K562 (cell line): ENCODE measurements at regions not wholly inside any gene's neighbourhood (a gene's known extent, or its start where the extent isn't known, plus 50 kb on each side); places are given as distances from the start of the nearest gene placed in this dataset.

Experiments used
- ATAC-seq: fragments of 200-7000 bp; cut with Tn5 transposase; 3 replicates; pipeline ENCODE4 v1.9.1; 2020; ENCODE audit warnings: moderate library complexity
- BruUV-seq: library from RNA; stranded (reverse); fragments of 400-500 nt; replicated peaks from 2 replicates; lab custom pipeline; 2021; lab: Mats Ljungman, UMichigan
- CTCF ChIA-PET: fragments of 300-600 bp; formaldehyde crosslinking; extraction: SDS; loops from one replicate; lab custom pipeline; 2021; ENCODE audit warnings: low intra/inter-chr PET ratio; lab: Yijun Ruan, JAX
- POLR2A ChIA-PET: fragments of 300-600, 350-650 bp; sonication (Branson Sonifier 250); formaldehyde crosslinking; extraction: SDS; loops from one replicate; lab custom pipeline; 2021; ENCODE audit warnings: antibody characterized with exemption, inconsistent platforms; lab: Yijun Ruan, JAX
- DNase-seq, 4 experiments: peaks; one replicate each; pipeline versions ENCODE4 v3.0.0 to v3.0.0-alpha.2; 2011 to 2018; ENCODE audit warnings: low spot score in 3 of 4, mixed read lengths in 3 of 4; ENCODE audit errors: extremely low read depth in 1 of 4
- FAIRE-seq: peaks from 2 replicates; lab custom pipeline; 2011; peaks lifted over from hg19 to GRCh38; lab: Jason Lieb, UNC
- H2AFZ ChIP-seq: 2 replicates; pipeline ENCODE4 v1.6.0; 2011; ENCODE audit warnings: low read depth, low read length, control low read depth, inconsistent platforms
- H3K27ac ChIP-seq: fragments of 200-600 bp; 3 replicates; pipeline ENCODE4 v1.8.0; 2011; ENCODE audit warnings: low read depth, mild to moderate bottlenecking, control low read depth, inconsistent platforms, low read length, moderate library complexity, mixed read lengths; ENCODE audit errors: extremely low read depth
- H3K27me3 ChIP-seq, 2 experiments: fragments of 300-600 bp in 1 of 2; 2 replicates in 1 of 2; 3 replicates in 1 of 2; pipeline versions ENCODE4 v1.6.0 to v1.8.0; 2011; ENCODE audit warnings: inconsistent platforms in 2 of 2, low read length in 2 of 2, mild to moderate bottlenecking in 1 of 2, mixed read lengths in 1 of 2, moderate library complexity in 1 of 2; ENCODE audit not compliant: control insufficient read depth in 2 of 2, insufficient read depth in 2 of 2
- H3K36me3 ChIP-seq: fragments of 300-600 bp; 3 replicates; pipeline ENCODE4 v1.8.0; 2011; ENCODE audit warnings: mild to moderate bottlenecking, low read length, inconsistent platforms; ENCODE audit not compliant: control insufficient read depth, insufficient read depth
- H3K4me1 ChIP-seq, 2 experiments: fragments of 200-600 bp in 1 of 2; replicated peaks in 1 of 2; 2 replicates in 1 of 2; 3 replicates in 1 of 2; pipeline versions ENCODE4 v1.5.1 to v1.8.0; 2011; ENCODE audit warnings: inconsistent platforms in 2 of 2, low read length in 2 of 2, mild to moderate bottlenecking in 1 of 2, mixed read lengths in 1 of 2, moderate library complexity in 1 of 2; ENCODE audit not compliant: control insufficient read depth in 2 of 2, insufficient read depth in 2 of 2
- H3K4me2 ChIP-seq: 2 replicates; pipeline ENCODE4 v1.6.1; 2011; ENCODE audit warnings: low read length, control low read depth, inconsistent platforms, mixed read lengths; ENCODE audit not compliant: insufficient read depth
- H3K4me3 ChIP-seq: fragments of 200-600 bp; sonication (generic), shearing (Covaris generic); 2 replicates; pipeline ENCODE4 v1.5.1; 2016; ENCODE audit warnings: control low read depth, inconsistent platforms
- H3K79me2 ChIP-seq: fragments of 200-600 bp; 3 replicates; pipeline ENCODE4 v1.8.0; 2011; ENCODE audit warnings: low read length, inconsistent platforms; ENCODE audit not compliant: control insufficient read depth, insufficient read depth
- H3K9ac ChIP-seq, 2 experiments: 2 replicates each; pipeline versions ENCODE4 v1.6.0 to v1.6.1; 2011; ENCODE audit warnings: low read depth in 2 of 2, low read length in 2 of 2, control low read depth in 1 of 2, inconsistent platforms in 1 of 2, mild to moderate bottlenecking in 1 of 2, mixed read lengths in 1 of 2; ENCODE audit not compliant: insufficient read depth in 1 of 2
- H3K9me1 ChIP-seq: one replicate; pipeline ENCODE4 v1.6.0; 2011; ENCODE audit warnings: inconsistent platforms, mild to moderate bottlenecking, low read length, moderate library complexity; ENCODE audit not compliant: control insufficient read depth, insufficient read depth
- H3K9me3 ChIP-seq: replicated peaks from 2 replicates; pipeline ENCODE4 v1.5.1; 2011; ENCODE audit warnings: low read depth, low read length, inconsistent platforms; ENCODE audit not compliant: control insufficient read depth, insufficient read depth
- H4K20me1 ChIP-seq: replicated peaks from 2 replicates; pipeline ENCODE4 v1.6.1; 2011; ENCODE audit warnings: low read length, inconsistent platforms, mixed read lengths; ENCODE audit not compliant: control insufficient read depth, insufficient read depth
- CBFA2T2 ChIP-seq: fragments of 450-650 bp; conservative IDR thresholded peaks from 2 replicates; pipeline ENCODE4 v1.6.1; 2017; ENCODE audit warnings: mild to moderate bottlenecking
- DACH1 ChIP-seq: fragments of 450-650 bp; IDR thresholded peaks from 2 replicates; pipeline ENCODE4 v1.6.1; 2018; ENCODE audit not compliant: partially characterized antibody
- EHMT2 ChIP-seq: fragments of 450-650 bp; IDR thresholded peaks from 2 replicates; pipeline ENCODE4 v1.6.1; 2018; ENCODE audit warnings: antibody characterized with exemption
- MAFG ChIP-seq: fragments of 450-650 bp; conservative IDR thresholded peaks from 2 replicates; pipeline ENCODE4 v1.6.1; 2016; ENCODE audit warnings: missing genetic modification characterization, missing compliant biosample characterization
- POLR3G ChIP-seq: IDR thresholded peaks from 2 replicates; pipeline ENCODE4 v1.6.1; 2011; ENCODE audit not compliant: insufficient read length, insufficient replicate concordance; ENCODE audit errors: extremely low read depth
- STAG1 ChIP-seq: sonication (generic); formaldehyde crosslinking; IDR thresholded peaks from 2 replicates; pipeline ENCODE4 v1.5.0; 2020; ENCODE audit warnings: missing genetic modification reagents, borderline replicate concordance
- ZNF586 ChIP-seq: fragments of 450-650 bp; formaldehyde crosslinking; conservative IDR thresholded peaks from 2 replicates; pipeline ENCODE4 v1.4.0; 2020; ENCODE audit warnings: mild to moderate bottlenecking, moderate library complexity
- ZNF77 ChIP-seq: fragments of 250-450 bp; sonication (Bioruptor Pico); IDR thresholded peaks from 2 replicates; pipeline ENCODE4 v1.5.0; 2020
- whole genome bisulfite sequencing: fragments of 100-300 bp; shearing (Covaris generic); methylation state at CpG from one replicate; pipeline ENCODE4 v1.1.6; 2016; ENCODE audit warnings: low coverage, mixed read lengths; ENCODE audit not compliant: insufficient coverage; ENCODE audit errors: missing lambda C conversion rate; 5-methylcytosine and 5-hydroxymethylcytosine counted together
- in situ Hi-C: fragments of 300-500 bp; cut with MboI; formaldehyde crosslinking; loops from 4 replicates; pipeline ENCODE4 v1.15.0; 2018; ENCODE audit warnings: inconsistent platforms, mixed read lengths
- intact Hi-C: fragments of 100-400 bp; cut with micrococcal nuclease; formaldehyde crosslinking; loops from 2 replicates; pipeline ENCODE4 v1.14.2; 2022
- TF ChIP-seq, protein P1 (sequence below), 2 experiments: fragments of 200-800 bp in 1 of 2; sonication (Bioruptor generic) in 1 of 2; sonication (generic) in 1 of 2; formaldehyde crosslinking in 1 of 2; IDR thresholded peaks in 1 of 2; conservative IDR thresholded peaks in 1 of 2; 2 replicates each; pipeline versions ENCODE4 v1.5.0 to v1.6.1; 2016 to 2020; ENCODE audit warnings: missing compliant biosample characterization in 1 of 2, missing genetic modification characterization in 1 of 2, missing genetic modification reagents in 1 of 2
- TF ChIP-seq, protein P2 (sequence below): sonication (generic); formaldehyde crosslinking; IDR thresholded peaks from 2 replicates; pipeline ENCODE4 v1.4.0; 2020; ENCODE audit warnings: mild to moderate bottlenecking, missing genetic modification reagents
- TF ChIP-seq, protein P3 (sequence below): sonication (generic); formaldehyde crosslinking; IDR thresholded peaks from 2 replicates; pipeline ENCODE4 v1.5.0; 2020; ENCODE audit warnings: missing genetic modification reagents
- TF ChIP-seq, protein P4 (sequence below): fragments of 450-650 bp; formaldehyde crosslinking; IDR thresholded peaks from 2 replicates; pipeline ENCODE4 v1.4.0; 2020; ENCODE audit warnings: mild to moderate bottlenecking

DNA sequence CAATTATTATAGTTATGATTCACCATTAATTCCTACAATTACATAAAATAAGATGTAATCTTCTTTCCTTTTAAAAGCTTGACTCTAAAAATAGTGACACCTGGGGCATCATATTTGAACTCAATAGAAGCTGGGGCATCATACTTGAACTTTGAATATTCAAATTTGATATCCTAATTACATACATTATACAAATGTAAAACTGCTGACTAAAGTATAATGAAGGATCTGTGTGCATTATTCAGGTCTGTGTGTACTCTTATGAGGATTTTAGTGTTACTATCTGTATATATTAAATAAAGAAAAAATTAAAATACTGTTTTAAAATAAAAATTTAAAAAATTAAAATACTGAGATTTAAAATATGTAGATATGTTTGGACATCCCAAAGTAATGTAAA is 696.9 kb upstream of the FBXO33 start (continued):
- TF ChIP-seq, protein P1, sequence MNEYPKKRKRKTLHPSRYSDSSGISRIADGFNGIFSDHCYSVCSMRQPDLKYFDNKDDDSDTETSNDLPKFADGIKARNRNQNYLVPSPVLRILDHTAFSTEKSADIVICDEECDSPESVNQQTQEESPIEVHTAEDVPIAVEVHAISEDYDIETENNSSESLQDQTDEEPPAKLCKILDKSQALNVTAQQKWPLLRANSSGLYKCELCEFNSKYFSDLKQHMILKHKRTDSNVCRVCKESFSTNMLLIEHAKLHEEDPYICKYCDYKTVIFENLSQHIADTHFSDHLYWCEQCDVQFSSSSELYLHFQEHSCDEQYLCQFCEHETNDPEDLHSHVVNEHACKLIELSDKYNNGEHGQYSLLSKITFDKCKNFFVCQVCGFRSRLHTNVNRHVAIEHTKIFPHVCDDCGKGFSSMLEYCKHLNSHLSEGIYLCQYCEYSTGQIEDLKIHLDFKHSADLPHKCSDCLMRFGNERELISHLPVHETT (CRISPR knock-in tag; conservative IDR thresholded peaks at IDR 0.05 in 1 of 2, IDR thresholded peaks at IDR 0.05 in 1 of 2), result no peak
- TF ChIP-seq STAG1 (CRISPR knock-in tag), result no peak

DNA sequence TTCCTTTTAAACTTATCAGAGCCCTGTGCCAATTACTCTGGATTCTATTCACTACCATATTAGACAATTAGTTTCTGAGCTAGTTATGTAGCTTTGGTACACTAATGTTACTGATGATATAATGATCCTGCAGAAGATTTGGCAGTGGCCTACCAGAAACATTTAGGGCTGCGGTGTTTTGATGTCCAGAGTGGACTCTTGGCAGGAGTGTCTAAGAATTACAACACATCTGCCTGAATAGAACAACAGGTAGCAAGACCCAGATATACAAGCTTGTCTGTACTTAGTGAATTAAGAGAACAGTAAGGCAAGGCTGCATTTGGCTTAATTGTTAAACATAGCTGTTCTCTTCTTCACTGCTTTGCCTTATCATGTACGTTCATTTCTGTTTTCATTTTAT is 691.6 kb upstream of the FBXO33 start:
- WGBS, result 7% methylated on average over 2 of the region's 2 CpGs
- in situ Hi-C loops, result no loop called here
- Histone ChIP-seq H3K4me1 (no peaks in the 10 kb centered on the region), H3K4me3 (no peak overlapping the region), H4K20me1 (no peaks in the 10 kb centered on the region), H3K27me3 (no peaks in the 10 kb centered on the region)
- FAIRE-seq, result no peak
- no TSS peak for BruUV-seq
- DNase-seq, result no peak
- intact Hi-C loops, result no loop called here
- ATAC-seq, result no peak
- POLR2A ChIA-PET, result no interaction called here
- TF ChIP-seq ZNF586 (CRISPR knock-in tag) (no peak), EHMT2 (no peak), DACH1 (no peak), CBFA2T2 (no peak), POLR3G (no peak), ZNF77 (CRISPR knock-in tag) (no peak), MAFG (no peak)
- TF ChIP-seq, protein P2, sequence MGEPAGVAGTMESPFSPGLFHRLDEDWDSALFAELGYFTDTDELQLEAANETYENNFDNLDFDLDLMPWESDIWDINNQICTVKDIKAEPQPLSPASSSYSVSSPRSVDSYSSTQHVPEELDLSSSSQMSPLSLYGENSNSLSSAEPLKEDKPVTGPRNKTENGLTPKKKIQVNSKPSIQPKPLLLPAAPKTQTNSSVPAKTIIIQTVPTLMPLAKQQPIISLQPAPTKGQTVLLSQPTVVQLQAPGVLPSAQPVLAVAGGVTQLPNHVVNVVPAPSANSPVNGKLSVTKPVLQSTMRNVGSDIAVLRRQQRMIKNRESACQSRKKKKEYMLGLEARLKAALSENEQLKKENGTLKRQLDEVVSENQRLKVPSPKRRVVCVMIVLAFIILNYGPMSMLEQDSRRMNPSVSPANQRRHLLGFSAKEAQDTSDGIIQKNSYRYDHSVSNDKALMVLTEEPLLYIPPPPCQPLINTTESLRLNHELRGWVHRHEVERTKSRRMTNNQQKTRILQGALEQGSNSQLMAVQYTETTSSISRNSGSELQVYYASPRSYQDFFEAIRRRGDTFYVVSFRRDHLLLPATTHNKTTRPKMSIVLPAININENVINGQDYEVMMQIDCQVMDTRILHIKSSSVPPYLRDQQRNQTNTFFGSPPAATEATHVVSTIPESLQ (CRISPR knock-in tag), result no peak
- TF ChIP-seq, protein P3, sequence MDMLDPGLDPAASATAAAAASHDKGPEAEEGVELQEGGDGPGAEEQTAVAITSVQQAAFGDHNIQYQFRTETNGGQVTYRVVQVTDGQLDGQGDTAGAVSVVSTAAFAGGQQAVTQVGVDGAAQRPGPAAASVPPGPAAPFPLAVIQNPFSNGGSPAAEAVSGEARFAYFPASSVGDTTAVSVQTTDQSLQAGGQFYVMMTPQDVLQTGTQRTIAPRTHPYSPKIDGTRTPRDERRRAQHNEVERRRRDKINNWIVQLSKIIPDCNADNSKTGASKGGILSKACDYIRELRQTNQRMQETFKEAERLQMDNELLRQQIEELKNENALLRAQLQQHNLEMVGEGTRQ (CRISPR knock-in tag), result no peak
- TF ChIP-seq, protein P4, sequence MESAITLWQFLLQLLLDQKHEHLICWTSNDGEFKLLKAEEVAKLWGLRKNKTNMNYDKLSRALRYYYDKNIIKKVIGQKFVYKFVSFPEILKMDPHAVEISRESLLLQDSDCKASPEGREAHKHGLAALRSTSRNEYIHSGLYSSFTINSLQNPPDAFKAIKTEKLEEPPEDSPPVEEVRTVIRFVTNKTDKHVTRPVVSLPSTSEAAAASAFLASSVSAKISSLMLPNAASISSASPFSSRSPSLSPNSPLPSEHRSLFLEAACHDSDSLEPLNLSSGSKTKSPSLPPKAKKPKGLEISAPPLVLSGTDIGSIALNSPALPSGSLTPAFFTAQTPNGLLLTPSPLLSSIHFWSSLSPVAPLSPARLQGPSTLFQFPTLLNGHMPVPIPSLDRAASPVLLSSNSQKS (CRISPR knock-in tag), result no peak
- TF ChIP-seq, all 486 proteins: peak for 0
- CTCF ChIA-PET, result no interaction called here
- no peak overlapping the region for H3K4me2 ChIP-seq
- no peak overlapping the region for H3K9ac ChIP-seq
- H3K79me2 ChIP-seq, result no peaks in the 10 kb centered on the region
- no peaks in the 10 kb centered on the region for H3K9me3 ChIP-seq
- H3K27ac ChIP-seq, result no peak overlapping the region
- no peaks in the 10 kb centered on the region for H3K9me1 ChIP-seq
- H3K36me3 ChIP-seq, result no peaks in the 10 kb centered on the region
- no peak overlapping the region for H2AFZ ChIP-seq
